GM12891 (cell line): ENCODE measurements at regions not wholly inside any gene's neighbourhood (a gene's known extent, or its start where the extent isn't known, plus 50 kb on each side); places are given as distances from the start of the nearest gene placed in this dataset.

Experiments
- POLR2A ChIP-seq: IDR thresholded peaks from 2 replicates; pipeline ENCODE4 v1.6.1; 2011; ENCODE audit warnings: low read depth, low read length, control low read depth
- POLR2AphosphoS5 ChIP-seq: IDR thresholded peaks from 2 replicates; pipeline ENCODE4 v1.6.1; 2011; ENCODE audit warnings: low read depth, low read length, control low read depth

DNA sequence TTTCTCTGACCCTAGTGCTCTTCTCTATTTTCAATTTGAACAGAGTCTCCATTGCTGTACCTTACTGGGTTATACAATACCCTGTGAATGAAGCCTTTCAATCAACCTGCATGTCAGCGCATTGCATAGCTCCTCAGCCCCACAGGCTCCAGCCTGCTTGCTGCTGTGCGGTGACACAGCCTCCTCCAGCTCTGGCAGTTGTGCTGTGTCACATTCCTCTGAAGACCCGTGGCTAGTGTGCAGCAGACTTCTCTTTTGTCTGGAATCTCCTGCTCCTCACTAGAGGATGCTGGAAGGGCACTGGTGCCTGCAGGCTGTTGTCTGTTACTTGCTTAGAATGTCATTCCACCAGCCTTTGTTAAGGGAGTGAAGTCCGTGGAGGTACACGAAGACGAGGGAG lies 390.1 kb upstream of the B3GAT1 start:
- TF ChIP-seq POLR2AphosphoS5 (no peak), POLR2A (no peak)
